ENCODE measurements at regions not wholly inside any gene's neighbourhood (a gene's known extent, or its start where the extent isn't known, plus 50 kb on each side); places are given as distances from the start of the nearest gene placed in this dataset.

- no peaks in the 10 kb centered on the region for H3K4me1 ChIP-seq
- H3K27ac ChIP-seq: no peak overlapping the region
- no peak for FAIRE-seq
- ATAC-seq: no peak
- DNase-seq: no peak
- TF ChIP-seq CTCF (IDR thresholded peaks at IDR 0.05): no peak
- intact Hi-C loops (cut with DNase I): no loop called here
- no peaks in the 10 kb centered on the region for H3K9me3 ChIP-seq
- H3K36me3 ChIP-seq: no peaks in the 10 kb centered on the region
- no peaks in the 10 kb centered on the region for H3K27me3 ChIP-seq
- 68 to 74% methylated on average over 4 of the region's 4 CpGs for WGBS, 2 donors
- no peak overlapping the region for H3K4me3 ChIP-seq
These were observed 104.8 kb downstream of the ZNF280B start for GRCh38 chr22:22403771-22404170.

DNA sequence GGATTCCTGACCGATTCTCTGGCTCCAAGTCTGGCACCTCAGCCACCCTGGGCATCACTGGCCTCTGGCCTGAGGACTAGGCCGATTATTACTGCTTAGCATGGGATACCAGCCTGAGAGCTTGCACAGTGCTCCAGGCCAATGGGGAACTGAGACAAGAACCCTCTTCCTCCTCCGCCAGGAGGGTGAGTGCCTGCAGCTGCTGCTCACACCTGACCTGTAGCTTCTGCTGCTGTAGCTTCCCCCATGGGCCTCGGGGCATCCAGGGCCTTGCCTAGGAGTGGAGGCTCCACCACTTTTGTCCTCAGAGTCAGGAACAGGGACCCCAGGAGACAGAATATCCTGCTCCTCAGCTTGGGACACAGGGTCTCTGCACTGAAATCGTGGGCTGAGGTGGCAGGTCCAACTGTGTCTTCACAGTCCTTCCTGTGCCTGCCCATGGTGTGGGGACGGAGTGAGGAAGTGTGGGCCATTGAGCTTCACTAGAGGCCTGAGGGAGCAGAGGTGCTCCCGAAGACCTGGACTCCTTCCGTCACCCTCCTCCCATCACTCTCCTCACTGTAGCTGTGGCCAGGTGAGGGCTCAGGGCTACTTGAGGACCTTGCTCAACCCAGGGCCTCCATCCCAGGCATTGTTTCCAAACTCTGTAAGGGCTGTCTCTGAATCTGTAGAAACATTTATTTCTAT is 103.8 kb downstream of the ZNF280B start:
- Histone ChIP-seq H3K27me3 (no peaks in the 10 kb centered on the region), H3K9me3 (no peaks in the 10 kb centered on the region), H3K36me3 (no peaks in the 10 kb centered on the region), H3K4me3 (no peak overlapping the region), H3K4me1 (no peaks in the 10 kb centered on the region), H3K27ac (no peak overlapping the region)
- no peak for ATAC-seq
- intact Hi-C loops (cut with DNase I): no loop called here
- 68 to 77% methylated on average over 8 of the region's 8 CpGs for WGBS, 2 donors
- no peak for DNase-seq
- TF ChIP-seq CTCF (IDR thresholded peaks at IDR 0.05): no peak
- no peak for FAIRE-seq

DNA sequence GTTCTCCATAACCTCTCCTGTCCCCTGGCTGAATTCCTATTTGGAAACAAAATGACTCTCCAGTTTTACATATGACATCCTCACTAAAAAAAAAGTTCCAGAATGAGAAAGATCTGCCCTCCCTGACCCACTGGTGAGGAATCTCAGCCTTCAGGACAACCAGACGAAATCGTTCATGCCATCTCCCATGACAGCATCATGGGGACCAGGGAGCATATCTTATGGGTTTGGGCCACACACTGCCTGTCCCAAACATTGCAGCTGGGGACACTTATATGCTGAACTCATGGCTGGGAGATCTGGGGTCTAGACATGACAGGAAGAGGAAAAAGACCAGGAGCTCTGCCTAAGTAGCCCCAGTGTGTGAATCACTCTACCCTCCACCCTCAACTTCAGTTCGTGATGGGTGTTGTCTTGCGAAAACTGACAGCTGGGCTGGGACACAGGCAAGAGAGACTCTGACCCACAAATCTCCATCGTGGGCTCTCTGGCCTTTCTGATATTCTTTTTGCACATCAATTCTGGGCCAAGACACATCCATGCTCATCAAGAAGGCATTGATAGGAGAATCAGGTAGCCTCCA is 102.0 kb downstream of the ZNF280B start:
- intact Hi-C loops (cut with DNase I): no loop called here
- no peak for FAIRE-seq

GRCh38 chr22:22407061-22407460 is 101.5 kb downstream of the ZNF280B start:
- WGBS, 2 donors: 61 to 70% methylated on average over 5 of the region's 5 CpGs
- no peak for DNase-seq

More for the DNA sequence above, 102.0 kb downstream of the ZNF280B start:
- 51 to 56% methylated on average over 5 of the region's 5 CpGs for WGBS, 2 donors
- H3K4me3 ChIP-seq: no peak overlapping the region
- H3K27ac ChIP-seq: no peak overlapping the region
- no peaks in the 10 kb centered on the region for H3K9me3 ChIP-seq
- DNase-seq (no peak), ATAC-seq (no peak)
- TF ChIP-seq CTCF (IDR thresholded peaks at IDR 0.05): no peak
- no peaks in the 10 kb centered on the region for H3K36me3 ChIP-seq
- H3K27me3 ChIP-seq: no peaks in the 10 kb centered on the region
- no peaks in the 10 kb centered on the region for H3K4me1 ChIP-seq

More at GRCh38 chr22:22407061-22407460, 101.5 kb downstream of the ZNF280B start:
- intact Hi-C loops (cut with DNase I): no loop called here
- no peak for ATAC-seq
- Histone ChIP-seq H3K27ac (no peak overlapping the region), H3K27me3 (no peaks in the 10 kb centered on the region), H3K36me3 (no peaks in the 10 kb centered on the region), H3K4me3 (no peak overlapping the region), H3K4me1 (no peaks in the 10 kb centered on the region), H3K9me3 (no peaks in the 10 kb centered on the region)
- FAIRE-seq: no peak
- no peak for TF ChIP-seq CTCF (IDR thresholded peaks at IDR 0.05)
